ENCODE measurements at regions not wholly inside any gene's neighbourhood (a gene's known extent, or its start where the extent isn't known, plus 50 kb on each side); places are given as distances from the start of the nearest gene placed in this dataset.
"Not testable (repeated sequence)": the region's sequence is repeated elsewhere in the genome, so short reads cannot be mapped to it uniquely, and the experiment has no call there.

GRCh38 chr4:19038231-19038630 lies 1016.7 kb upstream of the LCORL start:
- H3K4me1 ChIP-seq (ENCODE audit: control insufficient read depth, insufficient read depth, low read length) = no peaks in the 10 kb centered on the region
- H3K36me3 ChIP-seq (ENCODE audit: control insufficient read depth in 2 of 2, insufficient read depth in 2 of 2, low read length in 2 of 2) = no peaks in the 10 kb centered on the region
- H3K9ac ChIP-seq (ENCODE audit: low read length in 2 of 2) = no peak overlapping the region
- H3K9me3 ChIP-seq (ENCODE audit: control insufficient read depth in 2 of 2, low read length in 2 of 2) = no peaks in the 10 kb centered on the region
- H3K27me3 ChIP-seq (ENCODE audit: control insufficient read depth in 1 of 2, insufficient read depth in 2 of 2, low read length in 2 of 2) = no peaks in the 10 kb centered on the region
- H3K27ac ChIP-seq (ENCODE audit: low read length) = no peak overlapping the region
- H3K4me3 ChIP-seq (ENCODE audit: low read length in 2 of 2) = no peak overlapping the region

DNA sequence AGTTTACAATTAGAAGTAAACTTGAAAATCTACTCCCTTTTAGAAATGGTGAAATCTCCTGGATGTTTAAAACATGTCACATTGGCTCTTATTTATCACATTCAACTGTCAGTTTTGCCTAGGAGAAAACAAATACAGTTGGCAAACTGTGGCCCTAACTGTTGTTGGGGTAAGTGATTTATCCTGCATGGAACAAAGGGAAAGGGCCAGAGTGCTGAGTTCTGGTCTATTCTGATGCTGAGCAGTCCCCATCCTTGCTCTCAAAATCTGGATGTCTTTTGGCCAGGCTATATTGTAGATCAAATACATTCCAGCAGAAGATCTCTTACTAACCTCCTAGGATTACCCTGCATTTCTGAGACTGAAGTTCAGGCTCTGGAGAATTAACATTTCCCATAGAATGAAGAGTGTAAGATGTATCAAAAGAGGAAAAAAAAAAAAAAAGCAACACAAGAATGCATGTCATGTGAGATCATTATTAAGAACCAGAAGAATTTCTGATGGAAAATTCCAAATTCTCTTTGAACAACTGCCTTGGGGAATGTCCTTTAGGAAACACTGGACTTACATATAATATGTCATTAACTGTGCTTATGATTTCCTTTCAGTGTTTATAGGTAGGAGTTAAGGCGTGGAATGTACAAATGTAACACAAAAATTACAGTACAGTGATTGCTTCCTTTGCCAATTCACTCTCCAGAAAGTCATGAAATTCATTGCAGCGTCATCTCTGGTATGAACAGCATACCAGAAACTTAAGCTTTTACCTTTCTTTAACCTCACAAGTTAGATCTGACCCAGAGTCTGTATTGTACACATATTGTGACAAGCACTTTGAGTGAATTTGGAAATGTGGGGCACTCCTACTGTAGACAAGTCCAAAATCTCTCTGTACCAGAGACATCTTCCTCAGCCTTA lies 1012.5 kb upstream of the LCORL start:
- no peaks in the 10 kb centered on the region for H3K36me3 ChIP-seq (ENCODE audit: control insufficient read depth in 2 of 2, insufficient read depth in 2 of 2, low read length in 2 of 2)
- no peak overlapping the region for H3K9ac ChIP-seq (ENCODE audit: low read length in 2 of 2)
- H3K27me3 ChIP-seq (ENCODE audit: control insufficient read depth in 1 of 2, insufficient read depth in 2 of 2, low read length in 2 of 2) = no peaks in the 10 kb centered on the region
- no peaks in the 10 kb centered on the region for H3K9me3 ChIP-seq (ENCODE audit: control insufficient read depth in 2 of 2, low read length in 2 of 2)
- H3K4me3 ChIP-seq (ENCODE audit: low read length in 2 of 2) = no peak overlapping the region
- H3K27ac ChIP-seq (ENCODE audit: low read length) = no peak overlapping the region
- no peaks in the 10 kb centered on the region for H3K4me1 ChIP-seq (ENCODE audit: control insufficient read depth, insufficient read depth, low read length)

- Histone ChIP-seq H3K9me3 (ENCODE audit: control insufficient read depth in 2 of 2, low read length in 2 of 2) (no peaks in the 10 kb centered on the region), H3K27ac (ENCODE audit: low read length) (no peak overlapping the region), H3K4me3 (ENCODE audit: low read length in 2 of 2) (no peak overlapping the region), H3K27me3 (ENCODE audit: control insufficient read depth in 1 of 2, insufficient read depth in 2 of 2, low read length in 2 of 2) (no peaks in the 10 kb centered on the region), H3K4me1 (ENCODE audit: control insufficient read depth, insufficient read depth, low read length) (no peaks in the 10 kb centered on the region), H3K9ac (ENCODE audit: low read length in 2 of 2) (no peak overlapping the region), H3K36me3 (ENCODE audit: control insufficient read depth in 2 of 2, insufficient read depth in 2 of 2, low read length in 2 of 2) (no peaks in the 10 kb centered on the region)
These were observed 1009.0 kb upstream of the LCORL start for GRCh38 chr4:19030536-19030935.

- Histone ChIP-seq H3K27me3 (ENCODE audit: control insufficient read depth in 1 of 2, insufficient read depth in 2 of 2, low read length in 2 of 2) (no peaks in the 10 kb centered on the region), H3K36me3 (ENCODE audit: control insufficient read depth in 2 of 2, insufficient read depth in 2 of 2, low read length in 2 of 2) (no peaks in the 10 kb centered on the region), H3K4me1 (ENCODE audit: control insufficient read depth, insufficient read depth, low read length) (no peaks in the 10 kb centered on the region), H3K4me3 (ENCODE audit: low read length in 2 of 2) (no peak overlapping the region), H3K9ac (ENCODE audit: low read length in 2 of 2) (no peak overlapping the region), H3K27ac (ENCODE audit: low read length) (no peak overlapping the region), H3K9me3 (ENCODE audit: control insufficient read depth in 2 of 2, low read length in 2 of 2) (no peaks in the 10 kb centered on the region)
These were observed 1008.5 kb upstream of the LCORL start for GRCh38 chr4:19030048-19030447.

GRCh38 chr4:19026281-19026680 lies 1004.7 kb upstream of the LCORL start:
- no peak overlapping the region for H3K9ac ChIP-seq (ENCODE audit: low read length in 2 of 2)
- H3K27me3 ChIP-seq (ENCODE audit: control insufficient read depth in 1 of 2, insufficient read depth in 2 of 2, low read length in 2 of 2) = no peaks in the 10 kb centered on the region
- H3K27ac ChIP-seq (ENCODE audit: low read length) = no peak overlapping the region
- H3K9me3 ChIP-seq (ENCODE audit: control insufficient read depth in 2 of 2, low read length in 2 of 2) = no peaks in the 10 kb centered on the region
- no peaks in the 10 kb centered on the region for H3K4me1 ChIP-seq (ENCODE audit: control insufficient read depth, insufficient read depth, low read length)
- no peaks in the 10 kb centered on the region for H3K36me3 ChIP-seq (ENCODE audit: control insufficient read depth in 2 of 2, insufficient read depth in 2 of 2, low read length in 2 of 2)
- no peak overlapping the region for H3K4me3 ChIP-seq (ENCODE audit: low read length in 2 of 2)

DNA sequence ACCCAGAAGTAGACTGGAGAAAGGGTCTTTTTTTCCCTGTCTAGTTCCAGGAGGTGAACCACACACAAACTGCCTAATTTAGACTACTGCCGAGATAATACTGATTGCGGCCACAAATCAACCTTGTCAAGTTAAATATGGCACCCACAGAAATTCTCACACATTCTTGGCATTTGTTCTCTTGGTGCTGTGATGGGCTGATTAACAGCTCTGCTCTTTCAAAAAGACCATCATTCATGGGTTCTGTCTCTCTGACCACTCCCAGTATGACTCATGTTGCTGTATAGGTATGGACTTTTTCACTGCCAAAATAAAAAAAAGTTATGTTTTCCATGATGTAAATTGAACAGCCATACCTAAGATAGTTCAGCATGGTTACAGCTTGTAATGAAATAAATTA lies 1003.5 kb upstream of the LCORL start:
- Histone ChIP-seq H3K27ac (ENCODE audit: low read length) (no peak overlapping the region), H3K4me1 (ENCODE audit: control insufficient read depth, insufficient read depth, low read length) (no peaks in the 10 kb centered on the region), H3K27me3 (ENCODE audit: control insufficient read depth in 1 of 2, insufficient read depth in 2 of 2, low read length in 2 of 2) (no peaks in the 10 kb centered on the region), H3K36me3 (ENCODE audit: control insufficient read depth in 2 of 2, insufficient read depth in 2 of 2, low read length in 2 of 2) (no peaks in the 10 kb centered on the region), H3K4me3 (ENCODE audit: low read length in 2 of 2) (no peak overlapping the region), H3K9ac (ENCODE audit: low read length in 2 of 2) (no peak overlapping the region), H3K9me3 (ENCODE audit: control insufficient read depth in 2 of 2, low read length in 2 of 2) (no peaks in the 10 kb centered on the region)

- no peaks in the 10 kb centered on the region for H3K27me3 ChIP-seq (ENCODE audit: control insufficient read depth in 1 of 2, insufficient read depth in 2 of 2, low read length in 2 of 2)
- H3K36me3 ChIP-seq (ENCODE audit: control insufficient read depth in 2 of 2, insufficient read depth in 2 of 2, low read length in 2 of 2) = no peaks in the 10 kb centered on the region
- no peak overlapping the region for H3K4me3 ChIP-seq (ENCODE audit: low read length in 2 of 2)
- H3K4me1 ChIP-seq (ENCODE audit: control insufficient read depth, insufficient read depth, low read length) = no peaks in the 10 kb centered on the region
- no peaks in the 10 kb centered on the region for H3K9me3 ChIP-seq (ENCODE audit: control insufficient read depth in 2 of 2, low read length in 2 of 2)
- no peak overlapping the region for H3K27ac ChIP-seq (ENCODE audit: low read length)
- H3K9ac ChIP-seq (ENCODE audit: low read length in 2 of 2) = no peak overlapping the region
These were observed 1002.5 kb upstream of the LCORL start for GRCh38 chr4:19024047-19024446.

DNA sequence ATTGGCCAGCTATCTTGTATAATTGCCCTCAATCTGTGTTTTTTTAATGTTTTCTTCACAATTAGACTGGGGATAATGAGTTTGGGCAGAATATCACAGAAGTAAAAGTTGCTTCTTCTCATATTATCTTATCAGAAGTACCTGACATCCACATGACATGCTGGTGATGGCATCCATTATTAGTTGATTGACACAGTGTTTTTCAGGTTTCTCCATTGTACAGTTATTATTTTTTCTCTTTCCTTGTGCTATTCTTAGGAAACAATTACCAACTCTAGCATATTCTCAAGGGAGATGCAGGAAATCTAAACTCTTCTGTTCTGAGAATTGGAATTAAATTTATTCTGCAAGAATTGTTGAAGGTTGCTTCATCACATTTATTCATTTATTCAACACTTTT lies 1000.1 kb upstream of the LCORL start:
- Histone ChIP-seq H3K27me3 (ENCODE audit: control insufficient read depth in 1 of 2, insufficient read depth in 2 of 2, low read length in 2 of 2) (no peaks in the 10 kb centered on the region), H3K4me1 (ENCODE audit: control insufficient read depth, insufficient read depth, low read length) (no peaks in the 10 kb centered on the region), H3K36me3 (ENCODE audit: control insufficient read depth in 2 of 2, insufficient read depth in 2 of 2, low read length in 2 of 2) (no peaks in the 10 kb centered on the region), H3K4me3 (ENCODE audit: low read length in 2 of 2) (no peak overlapping the region), H3K9me3 (ENCODE audit: control insufficient read depth in 2 of 2, low read length in 2 of 2) (no peaks in the 10 kb centered on the region), H3K27ac (ENCODE audit: low read length) (no peak overlapping the region), H3K9ac (ENCODE audit: low read length in 2 of 2) (no peak overlapping the region)

GRCh38 chr4:19016550-19016949 lies 995.0 kb upstream of the LCORL start:
- H3K27ac ChIP-seq (ENCODE audit: low read length) = not testable (repeated sequence)

DNA sequence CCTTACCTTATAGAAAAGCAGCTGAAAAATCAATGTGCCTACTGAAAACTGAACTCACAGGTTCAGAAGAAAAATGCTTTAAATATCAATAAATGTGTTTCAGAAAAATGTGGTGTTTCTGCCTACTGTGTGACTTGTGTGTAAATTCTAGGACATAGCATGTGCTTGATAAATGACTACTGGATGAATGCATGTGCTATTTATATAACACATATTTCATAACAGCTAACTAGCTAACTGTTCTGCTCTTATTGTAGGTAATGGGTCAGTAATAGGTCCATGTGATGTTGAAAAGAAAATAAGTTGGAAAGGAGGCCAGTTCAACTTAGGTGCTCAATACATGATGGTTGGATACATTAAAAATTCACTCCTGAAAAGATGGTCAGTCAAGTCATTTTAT lies 993.0 kb upstream of the LCORL start:
- Histone ChIP-seq H3K36me3 (ENCODE audit: control insufficient read depth in 2 of 2, insufficient read depth in 2 of 2, low read length in 2 of 2) (no peaks in the 10 kb centered on the region), H3K9ac (ENCODE audit: low read length in 2 of 2) (no peak overlapping the region), H3K4me1 (ENCODE audit: control insufficient read depth, insufficient read depth, low read length) (no peaks in the 10 kb centered on the region), H3K4me3 (ENCODE audit: low read length in 2 of 2) (no peak overlapping the region), H3K9me3 (ENCODE audit: control insufficient read depth in 2 of 2, low read length in 2 of 2) (no peaks in the 10 kb centered on the region), H3K27ac (ENCODE audit: low read length) (no peak overlapping the region), H3K27me3 (ENCODE audit: control insufficient read depth in 1 of 2, insufficient read depth in 2 of 2, low read length in 2 of 2) (no peaks in the 10 kb centered on the region)

More at GRCh38 chr4:19016550-19016949, 995.0 kb upstream of the LCORL start:
- not testable (repeated sequence) for H3K9me3 ChIP-seq (ENCODE audit: control insufficient read depth in 2 of 2, low read length in 2 of 2); H3K4me1 ChIP-seq (ENCODE audit: control insufficient read depth, insufficient read depth, low read length); H3K4me3 ChIP-seq (ENCODE audit: low read length in 2 of 2); H3K27me3 ChIP-seq (ENCODE audit: control insufficient read depth in 1 of 2, insufficient read depth in 2 of 2, low read length in 2 of 2); H3K9ac ChIP-seq (ENCODE audit: low read length in 2 of 2); H3K36me3 ChIP-seq (ENCODE audit: control insufficient read depth in 2 of 2, insufficient read depth in 2 of 2, low read length in 2 of 2)

- no peak overlapping the region for H3K9ac ChIP-seq (ENCODE audit: low read length in 2 of 2)
- H3K9me3 ChIP-seq (ENCODE audit: control insufficient read depth in 2 of 2, low read length in 2 of 2) = peaks cover 0 to 3% of the 10 kb centered on the region in 2 donors
- no peak overlapping the region for H3K4me3 ChIP-seq (ENCODE audit: low read length in 2 of 2)
- H3K27me3 ChIP-seq (ENCODE audit: control insufficient read depth in 1 of 2, insufficient read depth in 2 of 2, low read length in 2 of 2) = no peaks in the 10 kb centered on the region
- no peaks in the 10 kb centered on the region for H3K4me1 ChIP-seq (ENCODE audit: control insufficient read depth, insufficient read depth, low read length)
- H3K27ac ChIP-seq (ENCODE audit: low read length) = no peak overlapping the region
- H3K36me3 ChIP-seq (ENCODE audit: control insufficient read depth in 2 of 2, insufficient read depth in 2 of 2, low read length in 2 of 2) = no peaks in the 10 kb centered on the region
These were observed 989.2 kb upstream of the LCORL start for GRCh38 chr4:19010761-19011160.
